RWPE1 (cell line): ENCODE measurements at regions not wholly inside any gene's neighbourhood (a gene's known extent, or its start where the extent isn't known, plus 50 kb on each side); places are given as distances from the start of the nearest gene placed in this dataset.

Experiments
- CTCF ChIA-PET: fragments of 350-600 bp; sonication (Branson Sonifier 250); formaldehyde crosslinking; extraction: SDS; loops from one replicate; lab custom pipeline; 2021; lab: Yijun Ruan, JAX
- POLR2A ChIA-PET: fragments of 400-600 bp; formaldehyde crosslinking; extraction: SDS; loops from one replicate; lab custom pipeline; 2020; ENCODE audit warnings: antibody characterized with exemption; ENCODE audit not compliant: low non-redundant PET; lab: Yijun Ruan, JAX
- DNase-seq: peaks from one replicate; pipeline ENCODE4 v3.0.0; 2012; ENCODE audit warnings: low spot score
- H3K27ac ChIP-seq: fragments of 450-650 bp; 2 replicates; pipeline ENCODE4 v1.5.1; 2017
- TF ChIP-seq, protein P1 (sequence below): fragments of 450-650 bp; conservative IDR thresholded peaks from 2 replicates; pipeline ENCODE4 v1.5.1; 2017; ENCODE audit warnings: low read depth, mild to moderate bottlenecking

GRCh38 chr4:180814875-180815417 lies 1428.3 kb upstream of the TENM3 start:
- CTCF ChIA-PET, result no interaction called here
- TF ChIP-seq, protein P1, sequence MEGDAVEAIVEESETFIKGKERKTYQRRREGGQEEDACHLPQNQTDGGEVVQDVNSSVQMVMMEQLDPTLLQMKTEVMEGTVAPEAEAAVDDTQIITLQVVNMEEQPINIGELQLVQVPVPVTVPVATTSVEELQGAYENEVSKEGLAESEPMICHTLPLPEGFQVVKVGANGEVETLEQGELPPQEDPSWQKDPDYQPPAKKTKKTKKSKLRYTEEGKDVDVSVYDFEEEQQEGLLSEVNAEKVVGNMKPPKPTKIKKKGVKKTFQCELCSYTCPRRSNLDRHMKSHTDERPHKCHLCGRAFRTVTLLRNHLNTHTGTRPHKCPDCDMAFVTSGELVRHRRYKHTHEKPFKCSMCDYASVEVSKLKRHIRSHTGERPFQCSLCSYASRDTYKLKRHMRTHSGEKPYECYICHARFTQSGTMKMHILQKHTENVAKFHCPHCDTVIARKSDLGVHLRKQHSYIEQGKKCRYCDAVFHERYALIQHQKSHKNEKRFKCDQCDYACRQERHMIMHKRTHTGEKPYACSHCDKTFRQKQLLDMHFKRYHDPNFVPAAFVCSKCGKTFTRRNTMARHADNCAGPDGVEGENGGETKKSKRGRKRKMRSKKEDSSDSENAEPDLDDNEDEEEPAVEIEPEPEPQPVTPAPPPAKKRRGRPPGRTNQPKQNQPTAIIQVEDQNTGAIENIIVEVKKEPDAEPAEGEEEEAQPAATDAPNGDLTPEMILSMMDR, result no peak
- POLR2A ChIA-PET, result no interaction called here

GRCh38 chr4:180817529-180817928 lies 1425.7 kb upstream of the TENM3 start:
- TF ChIP-seq, protein P1, result no peak
- ChIA-PET POLR2A (no interaction called here), CTCF (no interaction called here)
- H3K27ac ChIP-seq, result no peak overlapping the region
- no peak for DNase-seq

More at GRCh38 chr4:180814875-180815417, 1428.3 kb upstream of the TENM3 start:
- no peak for DNase-seq
- H3K27ac ChIP-seq, result no peak overlapping the region

DNA sequence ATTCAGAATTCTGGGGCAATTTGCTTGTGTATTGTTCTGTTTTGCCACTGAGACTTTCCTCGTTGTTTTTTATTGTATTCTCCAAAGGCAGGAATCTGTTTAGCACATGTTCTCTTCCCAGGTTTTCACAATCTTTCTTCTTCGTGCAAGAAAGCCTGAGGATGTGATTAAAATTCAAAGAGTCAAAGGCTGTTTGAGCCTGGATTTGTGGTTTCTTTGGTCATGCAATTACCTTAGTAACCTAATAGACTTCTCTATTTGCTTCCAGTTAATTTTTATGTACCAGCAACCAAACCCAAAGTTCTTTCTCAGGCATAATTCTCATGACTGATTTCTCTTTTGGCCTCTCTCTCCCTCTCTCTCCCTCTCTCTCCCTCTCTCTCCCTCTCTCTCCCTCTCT lies 1420.1 kb upstream of the TENM3 start:
- no peak for DNase-seq
- ChIA-PET CTCF (no interaction called here), POLR2A (no interaction called here)
- no peak overlapping the region for H3K27ac ChIP-seq
- TF ChIP-seq, protein P1, result no peak

GRCh38 chr4:180827232-180828009 lies 1415.8 kb upstream of the TENM3 start:
- H3K27ac ChIP-seq, result peak overlapping the region; percentile 70
- TF ChIP-seq, protein P1, result no peak
- ChIA-PET POLR2A (no interaction called here), CTCF (interaction anchor here (0.6 to 1.7 kb wide), 5 partner anchors 109 to 1878 kb away, joined by 3 to 5 read pairs (median 4); no protein-coding TSS in a partner anchor)
- DNase-seq, result peak; percentile 65

DNA sequence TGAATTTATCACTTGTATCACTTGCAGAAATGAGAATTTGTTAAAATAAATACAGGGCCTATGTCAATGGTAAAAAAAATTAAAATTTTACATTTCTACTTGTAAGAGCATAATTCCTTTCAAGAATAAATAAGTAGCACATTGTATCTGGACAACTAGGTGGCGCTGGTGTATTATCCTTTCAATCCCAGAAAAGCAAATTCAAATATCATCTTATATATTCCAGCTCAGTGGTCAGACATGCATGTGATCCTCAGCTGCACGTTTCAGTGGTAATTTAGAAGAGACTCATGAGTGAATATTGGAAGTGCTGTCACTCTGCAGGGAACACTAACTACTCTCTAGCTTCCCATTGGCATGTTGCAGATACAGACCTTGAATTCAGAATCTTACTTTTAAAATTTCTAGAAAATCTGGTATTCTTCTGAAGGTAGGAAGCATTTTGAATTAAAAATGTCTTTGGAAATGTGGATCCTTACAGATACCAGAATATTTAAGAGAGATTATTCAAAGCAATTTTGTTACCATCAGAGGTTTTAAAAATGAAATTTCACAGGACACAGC lies 1414.7 kb upstream of the TENM3 start:
- TF ChIP-seq, protein P1, result peak; percentile 83
- ChIA-PET POLR2A (no interaction called here), CTCF (interaction anchor here (0.6 to 1.7 kb wide), 10 partner anchors 16 to 700 kb away, joined by 3 to 5 read pairs (median 3); no protein-coding TSS in a partner anchor)
- no peak overlapping the region for H3K27ac ChIP-seq
- DNase-seq, result peak; percentile 24

DNA sequence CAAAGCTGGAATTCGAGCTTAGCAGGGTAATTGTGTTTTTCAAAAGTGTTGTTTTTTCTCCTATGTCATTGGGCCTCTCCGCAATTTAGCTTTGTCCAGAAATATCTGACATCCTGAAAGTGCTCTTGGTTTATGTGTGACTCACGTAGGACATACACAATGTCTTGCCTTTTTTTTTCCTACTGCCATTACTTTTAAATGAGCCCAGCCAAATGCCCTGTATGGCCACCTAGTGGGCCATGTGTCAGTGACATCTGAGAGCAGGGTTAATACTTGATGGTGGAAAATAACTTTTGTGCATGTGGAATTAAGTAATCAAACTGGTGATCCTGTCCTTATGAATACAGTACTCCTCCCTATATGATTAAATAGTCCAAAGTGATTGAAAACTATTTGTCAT lies 1411.1 kb upstream of the TENM3 start:
- CTCF ChIA-PET, result interaction anchor here (0.6 kb wide), 1 partner anchor 257 kb away, joined by 3 read pairs; no protein-coding TSS in a partner anchor
- no peak overlapping the region for H3K27ac ChIP-seq
- DNase-seq, result no peak
- POLR2A ChIA-PET, result no interaction called here
- TF ChIP-seq, protein P1, result no peak
